DND-41 (cell line): ENCODE measurements at regions not wholly inside any gene's neighbourhood (a gene's known extent, or its start where the extent isn't known, plus 50 kb on each side); places are given as distances from the start of the nearest gene placed in this dataset.

Source experiments
- ATAC-seq: fragments of 200-7000 bp; cut with Tn5 transposase; 3 replicates; pipeline ENCODE4 v1.9.1; 2021; ENCODE audit warnings: low read depth; ENCODE audit not compliant: insufficient read depth
- DNase-seq: peaks from one replicate; pipeline ENCODE4 v3.0.0-alpha.2; 2020
- H2AFZ ChIP-seq: 2 replicates; pipeline ENCODE4 v1.6.0; 2012; ENCODE audit warnings: low read depth, low read length
- H3K27ac ChIP-seq: 2 replicates; pipeline ENCODE4 v1.5.1; 2012; ENCODE audit warnings: low read length, inconsistent platforms
- H3K27me3 ChIP-seq: fragments of 200-600 bp; sonication (generic); 2 replicates; pipeline ENCODE4 v1.6.0; 2012; ENCODE audit warnings: low read length, mild to moderate bottlenecking, inconsistent platforms; ENCODE audit not compliant: insufficient read depth, poor library complexity
- H3K36me3 ChIP-seq: 2 replicates; pipeline ENCODE4 v1.5.1; 2012; ENCODE audit warnings: low read length, inconsistent platforms; ENCODE audit not compliant: insufficient read depth
- H3K4me1 ChIP-seq: 2 replicates; pipeline ENCODE4 v1.5.1; 2012; ENCODE audit warnings: mild to moderate bottlenecking, low read length; ENCODE audit not compliant: insufficient read depth
- H3K4me2 ChIP-seq: 2 replicates; pipeline ENCODE4 v1.6.0; 2012; ENCODE audit warnings: mild to moderate bottlenecking, moderate library complexity, low read length, inconsistent platforms; ENCODE audit not compliant: insufficient read depth
- H3K4me3 ChIP-seq, 2 experiments: fragments of 200-600 bp in 1 of 2; shearing (Covaris generic) in 1 of 2; 2 replicates each; pipeline ENCODE4 v1.5.1; 2012 to 2016; ENCODE audit warnings: inconsistent platforms in 2 of 2, low read length in 2 of 2, mild to moderate bottlenecking in 2 of 2, low read depth in 1 of 2, moderate library complexity in 1 of 2
- H3K79me2 ChIP-seq: 2 replicates; pipeline ENCODE4 v1.6.0; 2012; ENCODE audit warnings: low read length, inconsistent platforms; ENCODE audit not compliant: insufficient read depth
- H3K9ac ChIP-seq: 2 replicates; pipeline ENCODE4 v1.6.0; 2012; ENCODE audit warnings: low read depth, mild to moderate bottlenecking, inconsistent platforms, low read length, moderate library complexity
- H3K9me3 ChIP-seq: 2 replicates; pipeline ENCODE4 v1.5.1; 2012; ENCODE audit warnings: low read length, moderate library complexity, mild to moderate bottlenecking, inconsistent platforms; ENCODE audit not compliant: insufficient read depth, severe bottlenecking
- H4K20me1 ChIP-seq: 2 replicates; pipeline ENCODE4 v1.6.0; 2012; ENCODE audit warnings: low read length; ENCODE audit not compliant: insufficient read depth
- EZH2 ChIP-seq: IDR thresholded peaks from 3 replicates; pipeline ENCODE4 v1.6.1; 2012; ENCODE audit warnings: borderline replicate concordance, low read depth, mild to moderate bottlenecking, moderate library complexity, low read length, inconsistent platforms; ENCODE audit not compliant: severe bottlenecking
- TF ChIP-seq, protein P1 (sequence below): IDR thresholded peaks from 2 replicates; pipeline ENCODE4 v1.5.1; 2012; ENCODE audit warnings: borderline replicate concordance, low read length, moderate library complexity, mild to moderate bottlenecking; ENCODE audit not compliant: poor library complexity, severe bottlenecking; ENCODE audit errors: extremely low read depth

DNA sequence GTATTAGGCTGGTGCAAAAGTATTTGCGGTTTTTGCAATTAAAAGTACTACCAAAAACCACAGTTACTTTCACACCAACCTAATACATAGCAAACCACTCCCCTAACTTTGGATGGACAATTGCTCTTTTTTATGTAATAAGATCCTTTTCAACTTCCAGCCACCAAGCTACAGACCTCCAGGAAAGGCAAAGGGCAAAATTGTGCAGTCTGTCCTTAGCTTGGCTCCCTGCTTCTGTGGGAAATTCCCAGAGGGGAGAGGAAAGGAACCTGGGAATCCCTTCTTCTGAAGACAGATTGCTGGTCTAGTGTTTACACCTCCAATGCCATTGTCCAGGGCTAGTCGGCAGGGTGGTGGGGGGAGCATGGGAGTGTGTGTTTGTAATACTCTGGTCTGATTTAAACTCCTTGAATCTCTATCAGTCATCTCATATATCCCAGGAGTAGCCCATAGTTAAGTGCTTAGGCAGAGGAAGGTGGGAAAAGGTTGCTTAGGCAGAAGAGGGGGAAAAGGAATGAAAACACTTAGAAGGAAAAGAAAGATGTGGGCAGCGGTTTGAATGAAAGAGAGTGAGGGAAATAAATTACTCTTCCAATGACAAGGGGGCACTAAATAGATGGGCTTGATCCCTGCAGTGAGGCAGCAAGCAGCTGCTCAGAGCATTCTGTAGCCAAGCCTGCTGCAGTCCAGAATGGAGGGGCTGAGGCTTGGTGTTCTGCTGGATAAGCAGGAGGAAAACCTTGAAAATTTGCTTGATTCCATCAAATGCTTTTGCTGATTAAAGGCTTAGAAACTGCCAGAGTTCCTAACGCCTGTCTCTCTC is 86.9 kb upstream of the MAP1B start:
- H3K4me1 ChIP-seq: no peaks in the 10 kb centered on the region
- H3K9me3 ChIP-seq: peaks cover 6% of the 10 kb centered on the region
- H4K20me1 ChIP-seq: no peaks in the 10 kb centered on the region
- H3K27ac ChIP-seq: no peak overlapping the region
- H3K4me2 ChIP-seq: no peak overlapping the region
- TF ChIP-seq EZH2: no peak
- TF ChIP-seq, protein P1, sequence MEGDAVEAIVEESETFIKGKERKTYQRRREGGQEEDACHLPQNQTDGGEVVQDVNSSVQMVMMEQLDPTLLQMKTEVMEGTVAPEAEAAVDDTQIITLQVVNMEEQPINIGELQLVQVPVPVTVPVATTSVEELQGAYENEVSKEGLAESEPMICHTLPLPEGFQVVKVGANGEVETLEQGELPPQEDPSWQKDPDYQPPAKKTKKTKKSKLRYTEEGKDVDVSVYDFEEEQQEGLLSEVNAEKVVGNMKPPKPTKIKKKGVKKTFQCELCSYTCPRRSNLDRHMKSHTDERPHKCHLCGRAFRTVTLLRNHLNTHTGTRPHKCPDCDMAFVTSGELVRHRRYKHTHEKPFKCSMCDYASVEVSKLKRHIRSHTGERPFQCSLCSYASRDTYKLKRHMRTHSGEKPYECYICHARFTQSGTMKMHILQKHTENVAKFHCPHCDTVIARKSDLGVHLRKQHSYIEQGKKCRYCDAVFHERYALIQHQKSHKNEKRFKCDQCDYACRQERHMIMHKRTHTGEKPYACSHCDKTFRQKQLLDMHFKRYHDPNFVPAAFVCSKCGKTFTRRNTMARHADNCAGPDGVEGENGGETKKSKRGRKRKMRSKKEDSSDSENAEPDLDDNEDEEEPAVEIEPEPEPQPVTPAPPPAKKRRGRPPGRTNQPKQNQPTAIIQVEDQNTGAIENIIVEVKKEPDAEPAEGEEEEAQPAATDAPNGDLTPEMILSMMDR: no peak
- no peak for DNase-seq
- no peaks in the 10 kb centered on the region for H3K27me3 ChIP-seq
- no peak for ATAC-seq
- no peak overlapping the region for H2AFZ ChIP-seq
- no peak overlapping the region for H3K4me3 ChIP-seq
- no peaks in the 10 kb centered on the region for H3K36me3 ChIP-seq
- no peak overlapping the region for H3K9ac ChIP-seq
- H3K79me2 ChIP-seq: no peaks in the 10 kb centered on the region

DNA sequence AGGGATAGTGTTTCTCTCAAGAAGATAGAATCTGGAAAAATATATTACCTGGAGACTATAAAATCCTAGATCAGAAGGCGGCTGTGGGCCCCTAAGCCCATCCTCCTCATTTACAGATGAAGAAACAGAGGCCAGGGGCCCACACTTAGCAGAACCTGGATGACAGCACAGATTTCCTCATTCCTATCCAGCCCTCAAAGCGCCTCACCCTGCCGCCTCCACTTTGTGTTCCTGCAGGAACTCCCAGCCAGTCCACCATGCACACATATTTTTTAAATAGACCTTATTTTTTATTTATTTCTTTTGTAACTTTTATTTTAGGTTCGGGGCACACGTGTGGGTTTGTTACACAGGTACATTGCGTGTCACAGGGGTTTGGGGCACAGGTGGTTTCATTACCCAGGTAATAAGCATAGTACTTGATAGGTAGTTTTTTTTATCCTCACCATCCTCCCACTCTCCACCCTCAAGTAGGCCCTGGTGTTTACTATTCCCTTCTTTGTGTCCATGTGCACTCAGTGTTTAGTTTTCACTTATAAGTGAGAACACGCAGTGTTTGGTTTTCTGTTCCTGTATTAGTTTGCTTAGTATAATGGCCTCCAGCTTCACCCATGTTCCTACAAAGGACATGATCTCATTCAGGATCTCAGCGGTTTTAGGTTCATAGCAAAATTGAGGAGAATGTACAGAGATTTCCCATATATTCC is 85.5 kb upstream of the MAP1B start:
- DNase-seq: no peak
- Histone ChIP-seq H2AFZ (no peak overlapping the region), H3K9me3 (peaks cover 6% of the 10 kb centered on the region), H3K4me1 (no peaks in the 10 kb centered on the region), H3K27me3 (no peaks in the 10 kb centered on the region), H4K20me1 (no peaks in the 10 kb centered on the region), H3K36me3 (no peaks in the 10 kb centered on the region), H3K79me2 (no peaks in the 10 kb centered on the region), H3K4me3 (no peak overlapping the region), H3K4me2 (no peak overlapping the region), H3K9ac (no peak overlapping the region), H3K27ac (no peak overlapping the region)
- ATAC-seq: no peak
- TF ChIP-seq, protein P1: no peak
- TF ChIP-seq EZH2: no peak

DNA sequence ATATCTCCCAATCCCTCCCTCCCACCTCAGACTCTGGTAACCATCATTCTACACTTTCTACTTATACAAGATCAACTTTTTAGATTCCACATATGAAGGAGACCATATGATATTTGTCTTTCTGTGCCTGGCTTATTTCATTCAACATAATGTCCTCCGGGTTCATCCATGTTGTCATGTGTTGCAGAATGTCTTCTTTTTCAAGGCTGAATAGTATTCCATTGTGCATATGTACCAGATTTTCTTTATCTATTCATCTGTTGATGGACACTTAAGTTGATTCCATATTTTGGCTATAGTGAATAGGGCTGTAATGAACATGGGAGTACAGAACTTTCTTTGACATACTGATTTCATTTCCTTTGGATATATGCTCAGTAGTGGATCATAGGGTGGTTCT is 78.9 kb upstream of the MAP1B start:
- H3K36me3 ChIP-seq: no peaks in the 10 kb centered on the region
- no peak overlapping the region for H3K27ac ChIP-seq
- H3K79me2 ChIP-seq: no peaks in the 10 kb centered on the region
- H3K9me3 ChIP-seq: peaks cover 6% of the 10 kb centered on the region
- no peak overlapping the region for H3K9ac ChIP-seq
- H4K20me1 ChIP-seq: no peaks in the 10 kb centered on the region
- no peaks in the 10 kb centered on the region for H3K4me1 ChIP-seq
- DNase-seq (no peak), ATAC-seq (no peak)
- H3K4me3 ChIP-seq: no peak overlapping the region
- no peak overlapping the region for H3K4me2 ChIP-seq
- no peak for TF ChIP-seq EZH2
- TF ChIP-seq, protein P1: no peak
- H2AFZ ChIP-seq: no peak overlapping the region
- H3K27me3 ChIP-seq: no peaks in the 10 kb centered on the region
